ENCODE measurements at regions not wholly inside any gene's neighbourhood (a gene's known extent, or its start where the extent isn't known, plus 50 kb on each side); places are given as distances from the start of the nearest gene placed in this dataset.

DNA sequence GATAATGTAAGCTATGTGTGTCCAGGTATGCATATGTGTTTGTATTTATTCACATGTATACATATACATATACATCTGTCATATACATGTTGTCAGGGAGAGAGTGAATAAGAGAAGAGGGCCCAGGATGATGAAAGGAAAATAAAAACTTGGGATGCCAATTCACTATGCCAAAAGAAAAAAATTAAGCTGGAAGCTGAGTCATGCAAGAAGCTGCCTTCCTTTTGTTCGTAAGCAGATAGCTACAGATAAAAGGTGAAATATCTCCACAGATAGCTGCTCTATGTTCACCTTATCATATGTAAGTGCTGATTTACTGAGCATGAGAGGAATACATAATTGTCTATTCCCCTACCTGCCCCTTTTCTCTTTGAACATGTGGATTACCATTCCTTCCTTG, 579.9 kb downstream of the EPM2A start:
- TF ChIP-seq, protein P1, sequence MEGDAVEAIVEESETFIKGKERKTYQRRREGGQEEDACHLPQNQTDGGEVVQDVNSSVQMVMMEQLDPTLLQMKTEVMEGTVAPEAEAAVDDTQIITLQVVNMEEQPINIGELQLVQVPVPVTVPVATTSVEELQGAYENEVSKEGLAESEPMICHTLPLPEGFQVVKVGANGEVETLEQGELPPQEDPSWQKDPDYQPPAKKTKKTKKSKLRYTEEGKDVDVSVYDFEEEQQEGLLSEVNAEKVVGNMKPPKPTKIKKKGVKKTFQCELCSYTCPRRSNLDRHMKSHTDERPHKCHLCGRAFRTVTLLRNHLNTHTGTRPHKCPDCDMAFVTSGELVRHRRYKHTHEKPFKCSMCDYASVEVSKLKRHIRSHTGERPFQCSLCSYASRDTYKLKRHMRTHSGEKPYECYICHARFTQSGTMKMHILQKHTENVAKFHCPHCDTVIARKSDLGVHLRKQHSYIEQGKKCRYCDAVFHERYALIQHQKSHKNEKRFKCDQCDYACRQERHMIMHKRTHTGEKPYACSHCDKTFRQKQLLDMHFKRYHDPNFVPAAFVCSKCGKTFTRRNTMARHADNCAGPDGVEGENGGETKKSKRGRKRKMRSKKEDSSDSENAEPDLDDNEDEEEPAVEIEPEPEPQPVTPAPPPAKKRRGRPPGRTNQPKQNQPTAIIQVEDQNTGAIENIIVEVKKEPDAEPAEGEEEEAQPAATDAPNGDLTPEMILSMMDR (conservative IDR thresholded peaks at IDR 0.05; ENCODE audit: low read depth, low read length), result no peak
- TF ChIP-seq EZH2 (IDR thresholded peaks at IDR 0.05; ENCODE audit: borderline replicate concordance, low read depth, low read length, poor library complexity, severe bottlenecking), result no peak
